Endothelial cell of umbilical vein (primary cell): ENCODE measurements at regions not wholly inside any gene's neighbourhood (a gene's known extent, or its start where the extent isn't known, plus 50 kb on each side); places are given as distances from the start of the nearest gene placed in this dataset.

Source experiments
- BruUV-seq: library from RNA; stranded (reverse); fragments of 400-500 nt; replicated peaks from 2 replicates; lab custom pipeline; 2021; lab: Mats Ljungman, UMichigan
- CTCF ChIA-PET: fragments of 300-600, 350-600 bp; sonication (Branson Sonifier 250); formaldehyde crosslinking; loops from one replicate; lab custom pipeline; 2021; ENCODE audit warnings: antibody characterized with exemption, inconsistent platforms; lab: Charles Lee
- POLR2A ChIA-PET: fragments of 300-600, 350-600 bp; sonication (Branson Sonifier 250); formaldehyde crosslinking; loops from one replicate; lab custom pipeline; 2021; ENCODE audit warnings: antibody characterized with exemption, inconsistent platforms; lab: Charles Lee
- DNase-seq: peaks from one replicate; pipeline ENCODE4 v3.0.0-alpha.2; 2011; ENCODE audit warnings: low read depth, low spot score
- FAIRE-seq: peaks from 2 replicates; lab custom pipeline; 2011; peaks lifted over from hg19 to GRCh38; lab: Jason Lieb, UNC
- H2AFZ ChIP-seq: 2 replicates; pipeline ENCODE4 v1.6.0; 2012; ENCODE audit warnings: low read depth, low read length, control low read depth, inconsistent platforms
- H3K27ac ChIP-seq: 2 replicates; pipeline ENCODE4 v1.5.1; 2011; ENCODE audit warnings: low read depth, mild to moderate bottlenecking, control low read depth, low read length, moderate library complexity; ENCODE audit not compliant: insufficient read depth
- H3K27me3 ChIP-seq, 2 experiments: 2 replicates each; pipeline versions ENCODE4 v1.6.0 to v1.6.1; 2011; ENCODE audit warnings: low read length in 2 of 2, mixed read lengths in 1 of 2; ENCODE audit not compliant: control insufficient read depth in 2 of 2, insufficient read depth in 2 of 2
- H3K36me3 ChIP-seq, 2 experiments: 2 replicates in 1 of 2; 3 replicates in 1 of 2; pipeline ENCODE4 v1.5.1; 2011; ENCODE audit warnings: low read length in 2 of 2, mild to moderate bottlenecking in 1 of 2, moderate library complexity in 1 of 2; ENCODE audit not compliant: control insufficient read depth in 2 of 2, insufficient read depth in 2 of 2; ENCODE audit errors: extremely low read depth in 1 of 2
- H3K4me1 ChIP-seq: 3 replicates; pipeline ENCODE4 v1.5.1; 2011; ENCODE audit warnings: mild to moderate bottlenecking, low read length; ENCODE audit not compliant: control insufficient read depth, insufficient read depth; ENCODE audit errors: extremely low read depth
- H3K4me2 ChIP-seq: 2 replicates; pipeline ENCODE4 v1.6.1; 2011; ENCODE audit warnings: low read length, control low read depth, mixed read lengths; ENCODE audit not compliant: insufficient read depth
- H3K4me3 ChIP-seq, 3 experiments: fragments of 200-600 bp in 1 of 3; sonication (generic), shearing (Covaris generic) in 1 of 3; replicated peaks in 1 of 3; 2 replicates each; pipeline ENCODE4 v1.5.1; 2011 to 2016; ENCODE audit warnings: control low read depth in 3 of 3, low read length in 3 of 3, mild to moderate bottlenecking in 2 of 3, inconsistent platforms in 1 of 3, low read depth in 1 of 3, moderate library complexity in 1 of 3; ENCODE audit not compliant: insufficient read depth in 1 of 3
- H3K79me2 ChIP-seq: 2 replicates; pipeline ENCODE4 v1.6.0; 2012; ENCODE audit warnings: low read length, inconsistent platforms; ENCODE audit not compliant: control insufficient read depth, insufficient read depth
- H3K9ac ChIP-seq: replicated peaks from 2 replicates; pipeline ENCODE3; 2011; ENCODE audit warnings: low read length, control low read depth; ENCODE audit not compliant: insufficient read depth; ENCODE audit errors: extremely low read depth
- H3K9me1 ChIP-seq: replicated peaks from 3 replicates; pipeline ENCODE4 v1.6.0; 2011; ENCODE audit warnings: mild to moderate bottlenecking, low read length; ENCODE audit not compliant: control insufficient read depth, insufficient read depth; ENCODE audit errors: extremely low read depth
- H3K9me3 ChIP-seq: replicated peaks from 2 replicates; pipeline ENCODE4 v1.5.1; 2012; ENCODE audit warnings: low read length, inconsistent platforms; ENCODE audit not compliant: control insufficient read depth, insufficient read depth
- H4K20me1 ChIP-seq: replicated peaks from 2 replicates; pipeline ENCODE3; 2011; ENCODE audit warnings: mild to moderate bottlenecking, low read length; ENCODE audit not compliant: control insufficient read depth, insufficient read depth; ENCODE audit errors: extremely low read depth
- EZH2 ChIP-seq: IDR thresholded peaks from 2 replicates; pipeline ENCODE4 v1.6.1; 2012; ENCODE audit warnings: borderline replicate concordance, low read depth, mild to moderate bottlenecking, moderate library complexity, low read length, inconsistent platforms; ENCODE audit not compliant: severe bottlenecking
- FOS ChIP-seq: IDR thresholded peaks from 2 replicates; pipeline ENCODE4 v1.6.1; 2011; ENCODE audit warnings: mild to moderate bottlenecking, low read length, moderate library complexity, borderline replicate concordance; ENCODE audit not compliant: insufficient read depth
- GATA2 ChIP-seq: IDR thresholded peaks from 2 replicates; pipeline ENCODE4 v1.7.0; 2011; ENCODE audit warnings: low read depth, mild to moderate bottlenecking, moderate library complexity, mixed read lengths, low read length; ENCODE audit not compliant: insufficient read length, insufficient read depth
- JUN ChIP-seq: IDR thresholded peaks from 2 replicates; pipeline ENCODE4 v1.6.1; 2011; ENCODE audit warnings: borderline replicate concordance, low read depth; ENCODE audit not compliant: insufficient read length, insufficient read depth
- MYC ChIP-seq: IDR thresholded peaks from one replicate; pipeline ENCODE4 v1.6.1; 2011; ENCODE audit warnings: mild to moderate bottlenecking, low read depth, low read length
- POLR2A ChIP-seq: IDR thresholded peaks from 2 replicates; pipeline ENCODE4 v1.6.1; 2012; ENCODE audit warnings: low read depth, mild to moderate bottlenecking, control low read depth, low read length
- POLR2AphosphoS5 ChIP-seq: IDR thresholded peaks from 2 replicates; pipeline ENCODE4 v1.6.1; 2012; ENCODE audit warnings: low read depth, mild to moderate bottlenecking, control low read depth, low read length, moderate library complexity; ENCODE audit not compliant: insufficient read depth
- dilution Hi-C: fragments of 300-500 bp; cut with MboI; formaldehyde crosslinking; loops from one replicate; pipeline ENCODE4 v1.15.0; 2019; ENCODE audit warnings: low sequenced_read_pairs; ENCODE audit not compliant: extremely low pct_ligation_motif_present
- intact Hi-C: fragments of 100-400 bp; cut with micrococcal nuclease; formaldehyde crosslinking; loops from one replicate; pipeline ENCODE4 v1.10.0; 2022
- TF ChIP-seq, protein P1 (sequence below): IDR thresholded peaks from 2 replicates; pipeline ENCODE4 v1.6.1; 2011; ENCODE audit not compliant: insufficient read depth, insufficient read length
- TF ChIP-seq, protein P2 (sequence below), 2 donors: IDR thresholded peaks; 1 replicate in 1 of 2; 2 replicates in 1 of 2; pipeline ENCODE4 v1.5.1; 2011; ENCODE audit warnings: low read length in 2 of 2, mild to moderate bottlenecking in 2 of 2, moderate library complexity in 2 of 2, control low read depth in 1 of 2, inconsistent platforms in 1 of 2, low read depth in 1 of 2; ENCODE audit not compliant: insufficient read depth in 1 of 2; ENCODE audit errors: extremely low read depth in 1 of 2

DNA sequence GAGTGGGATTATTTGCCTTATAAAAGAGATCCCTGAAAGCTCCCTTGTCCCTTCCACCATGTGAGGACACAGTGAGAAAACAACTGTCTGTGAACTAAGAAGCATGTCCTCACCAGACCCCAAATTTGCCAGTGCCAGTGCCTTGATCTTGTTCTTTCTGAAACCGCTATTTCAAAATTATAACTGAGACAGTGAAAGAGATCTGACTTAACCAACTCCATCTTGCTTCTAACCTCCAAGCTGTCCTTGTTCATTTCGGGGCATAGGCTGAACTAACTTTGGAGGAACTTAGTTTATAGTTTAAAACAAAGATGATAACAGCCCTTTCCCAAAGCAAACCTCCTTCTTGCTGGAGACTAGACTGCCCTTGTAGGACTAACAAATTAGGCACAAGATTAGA lies 563.9 kb downstream of the ADCYAP1 start:
- DNase-seq = no peak
- no peak overlapping the region for H2AFZ ChIP-seq
- H3K4me1 ChIP-seq = no peaks in the 10 kb centered on the region
- dilution Hi-C loops = no loop called here
- H3K27ac ChIP-seq = no peak overlapping the region
- no peak overlapping the region for H3K9ac ChIP-seq
- no peaks in the 10 kb centered on the region for H3K9me3 ChIP-seq
- no peak overlapping the region for H3K4me3 ChIP-seq
- no TSS peak for BruUV-seq
- no peaks in the 10 kb centered on the region for H3K79me2 ChIP-seq
- no peaks in the 10 kb centered on the region for H3K9me1 ChIP-seq
- CTCF ChIA-PET = no interaction called here
- H3K36me3 ChIP-seq = no peaks in the 10 kb centered on the region
- FAIRE-seq = no peak
- TF ChIP-seq POLR2AphosphoS5 = no peak
- TF ChIP-seq, protein P1, sequence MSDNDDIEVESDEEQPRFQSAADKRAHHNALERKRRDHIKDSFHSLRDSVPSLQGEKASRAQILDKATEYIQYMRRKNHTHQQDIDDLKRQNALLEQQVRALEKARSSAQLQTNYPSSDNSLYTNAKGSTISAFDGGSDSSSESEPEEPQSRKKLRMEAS = no peak
- TF ChIP-seq GATA2 = no peak
- TF ChIP-seq JUN = no peak
- no peak for TF ChIP-seq MYC
- no peak for TF ChIP-seq FOS
- no peak for TF ChIP-seq POLR2A
- TF ChIP-seq, protein P2, sequence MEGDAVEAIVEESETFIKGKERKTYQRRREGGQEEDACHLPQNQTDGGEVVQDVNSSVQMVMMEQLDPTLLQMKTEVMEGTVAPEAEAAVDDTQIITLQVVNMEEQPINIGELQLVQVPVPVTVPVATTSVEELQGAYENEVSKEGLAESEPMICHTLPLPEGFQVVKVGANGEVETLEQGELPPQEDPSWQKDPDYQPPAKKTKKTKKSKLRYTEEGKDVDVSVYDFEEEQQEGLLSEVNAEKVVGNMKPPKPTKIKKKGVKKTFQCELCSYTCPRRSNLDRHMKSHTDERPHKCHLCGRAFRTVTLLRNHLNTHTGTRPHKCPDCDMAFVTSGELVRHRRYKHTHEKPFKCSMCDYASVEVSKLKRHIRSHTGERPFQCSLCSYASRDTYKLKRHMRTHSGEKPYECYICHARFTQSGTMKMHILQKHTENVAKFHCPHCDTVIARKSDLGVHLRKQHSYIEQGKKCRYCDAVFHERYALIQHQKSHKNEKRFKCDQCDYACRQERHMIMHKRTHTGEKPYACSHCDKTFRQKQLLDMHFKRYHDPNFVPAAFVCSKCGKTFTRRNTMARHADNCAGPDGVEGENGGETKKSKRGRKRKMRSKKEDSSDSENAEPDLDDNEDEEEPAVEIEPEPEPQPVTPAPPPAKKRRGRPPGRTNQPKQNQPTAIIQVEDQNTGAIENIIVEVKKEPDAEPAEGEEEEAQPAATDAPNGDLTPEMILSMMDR (IDR thresholded peaks at IDR 0.05; ENCODE audit: extremely low read depth in 1 of 2, insufficient read depth in 1 of 2, low read depth in 1 of 2, low read length in 2 of 2) = no peak
- TF ChIP-seq EZH2 = no peak
- intact Hi-C loops = no loop called here
- H3K4me2 ChIP-seq = no peak overlapping the region
- no peaks in the 10 kb centered on the region for H3K27me3 ChIP-seq
- POLR2A ChIA-PET = no interaction called here
- no peaks in the 10 kb centered on the region for H4K20me1 ChIP-seq
